ENCODE measurements at regions not wholly inside any gene's neighbourhood (a gene's known extent, or its start where the extent isn't known, plus 50 kb on each side); places are given as distances from the start of the nearest gene placed in this dataset.

DNA sequence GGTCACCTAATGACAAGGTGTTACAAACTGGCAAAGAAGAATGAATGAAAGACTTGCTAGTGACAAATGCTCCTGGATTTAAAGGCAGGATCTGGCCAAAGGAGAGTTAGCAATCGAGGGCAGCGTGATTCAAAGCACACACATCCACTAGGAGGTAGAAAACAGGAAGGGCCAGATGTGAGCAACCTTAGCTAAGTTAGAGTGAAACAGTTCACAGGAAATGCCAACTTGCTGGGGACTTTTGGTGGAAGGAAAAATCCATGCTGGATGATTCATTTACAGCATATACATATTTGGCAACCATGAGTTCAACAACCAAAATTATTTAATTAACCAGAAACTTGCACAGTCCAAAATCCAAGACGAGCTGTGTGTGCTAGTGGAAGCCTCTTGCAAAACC, 276.9 kb downstream of the PTTG2 start:
- TF ChIP-seq, protein P1, sequence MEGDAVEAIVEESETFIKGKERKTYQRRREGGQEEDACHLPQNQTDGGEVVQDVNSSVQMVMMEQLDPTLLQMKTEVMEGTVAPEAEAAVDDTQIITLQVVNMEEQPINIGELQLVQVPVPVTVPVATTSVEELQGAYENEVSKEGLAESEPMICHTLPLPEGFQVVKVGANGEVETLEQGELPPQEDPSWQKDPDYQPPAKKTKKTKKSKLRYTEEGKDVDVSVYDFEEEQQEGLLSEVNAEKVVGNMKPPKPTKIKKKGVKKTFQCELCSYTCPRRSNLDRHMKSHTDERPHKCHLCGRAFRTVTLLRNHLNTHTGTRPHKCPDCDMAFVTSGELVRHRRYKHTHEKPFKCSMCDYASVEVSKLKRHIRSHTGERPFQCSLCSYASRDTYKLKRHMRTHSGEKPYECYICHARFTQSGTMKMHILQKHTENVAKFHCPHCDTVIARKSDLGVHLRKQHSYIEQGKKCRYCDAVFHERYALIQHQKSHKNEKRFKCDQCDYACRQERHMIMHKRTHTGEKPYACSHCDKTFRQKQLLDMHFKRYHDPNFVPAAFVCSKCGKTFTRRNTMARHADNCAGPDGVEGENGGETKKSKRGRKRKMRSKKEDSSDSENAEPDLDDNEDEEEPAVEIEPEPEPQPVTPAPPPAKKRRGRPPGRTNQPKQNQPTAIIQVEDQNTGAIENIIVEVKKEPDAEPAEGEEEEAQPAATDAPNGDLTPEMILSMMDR (IDR thresholded peaks at IDR 0.05): no peak
- no peak for TF ChIP-seq POLR2A (IDR thresholded peaks at IDR 0.05)

Data from right lobe of liver (tissue), 4 donors.